SJCRH30 (cell line): ENCODE measurements at regions not wholly inside any gene's neighbourhood (a gene's known extent, or its start where the extent isn't known, plus 50 kb on each side); places are given as distances from the start of the nearest gene placed in this dataset.
A peak's percentile ranks its signal among the peaks of the same experiment; 100 is the strongest.

Source experiments
- DNase-seq, 2 experiments: peaks; one replicate each; pipeline ENCODE4 v3.0.0-alpha.2; 2015 to 2020
- H3K27ac ChIP-seq: fragments of 250-450 bp; sonication (Bioruptor Pico); 2 replicates; pipeline ENCODE4 v1.5.1; 2020; ENCODE audit warnings: mild to moderate bottlenecking, moderate library complexity
- H3K27me3 ChIP-seq: fragments of 250-450 bp; sonication (Bioruptor Pico); 2 replicates; pipeline ENCODE4 v1.5.1; 2020; ENCODE audit warnings: mild to moderate bottlenecking, moderate library complexity
- H3K36me3 ChIP-seq: fragments of 250-450 bp; sonication (Bioruptor Pico); 2 replicates; pipeline ENCODE4 v1.5.1; 2020; ENCODE audit warnings: mild to moderate bottlenecking, moderate library complexity
- H3K4me1 ChIP-seq: fragments of 250-450 bp; sonication (Bioruptor Pico); 2 replicates; pipeline ENCODE4 v1.5.1; 2020; ENCODE audit warnings: mild to moderate bottlenecking, moderate library complexity
- H3K4me3 ChIP-seq: fragments of 250-450 bp; sonication (Bioruptor Pico); 2 replicates; pipeline ENCODE4 v1.5.1; 2020; ENCODE audit warnings: mild to moderate bottlenecking, moderate library complexity
- H3K9me3 ChIP-seq: fragments of 250-450 bp; sonication (Bioruptor Pico); replicated peaks from 2 replicates; pipeline ENCODE4 v1.5.1; 2020; ENCODE audit warnings: mild to moderate bottlenecking, moderate library complexity

- Histone ChIP-seq H3K27me3 (peaks cover 2% of the 10 kb centered on the region; the same call in 1 of the 2 replicates), H3K9me3 (no peaks in the 10 kb centered on the region), H3K36me3 (no peaks in the 10 kb centered on the region), H3K4me1 (no peaks in the 10 kb centered on the region), H3K4me3 (no peak overlapping the region), H3K27ac (no peak overlapping the region)
- no peak for DNase-seq
Measured at GRCh38 chr4:14091966-14092365, 464.4 kb upstream of the BOD1L1 start.

- DNase-seq, result no peak
- Histone ChIP-seq H3K27me3 (peaks cover 5% of the 10 kb centered on the region; the same call in 1 of the 2 replicates), H3K27ac (no peak overlapping the region), H3K4me1 (no peaks in the 10 kb centered on the region), H3K36me3 (no peaks in the 10 kb centered on the region), H3K9me3 (no peaks in the 10 kb centered on the region), H3K4me3 (no peak overlapping the region)
Measured at GRCh38 chr4:14092741-14093140, 465.2 kb upstream of the BOD1L1 start.

- Histone ChIP-seq H3K27me3 (peaks cover 8% of the 10 kb centered on the region; the same call in 1 of the 2 replicates), H3K27ac (no peak overlapping the region), H3K4me3 (no peak overlapping the region), H3K4me1 (no peaks in the 10 kb centered on the region), H3K9me3 (no peaks in the 10 kb centered on the region), H3K36me3 (no peaks in the 10 kb centered on the region)
- DNase-seq, result no peak
Measured at GRCh38 chr4:14095831-14096230, 468.3 kb upstream of the BOD1L1 start.

GRCh38 chr4:14096396-14096965 is 469.0 kb upstream of the BOD1L1 start:
- Histone ChIP-seq H3K36me3 (no peaks in the 10 kb centered on the region), H3K4me3 (no peak overlapping the region), H3K27ac (no peak overlapping the region), H3K27me3 (peaks cover 9% of the 10 kb centered on the region; the same call in 1 of the 2 replicates), H3K4me1 (no peaks in the 10 kb centered on the region), H3K9me3 (no peaks in the 10 kb centered on the region)
- DNase-seq, result no peak

DNA sequence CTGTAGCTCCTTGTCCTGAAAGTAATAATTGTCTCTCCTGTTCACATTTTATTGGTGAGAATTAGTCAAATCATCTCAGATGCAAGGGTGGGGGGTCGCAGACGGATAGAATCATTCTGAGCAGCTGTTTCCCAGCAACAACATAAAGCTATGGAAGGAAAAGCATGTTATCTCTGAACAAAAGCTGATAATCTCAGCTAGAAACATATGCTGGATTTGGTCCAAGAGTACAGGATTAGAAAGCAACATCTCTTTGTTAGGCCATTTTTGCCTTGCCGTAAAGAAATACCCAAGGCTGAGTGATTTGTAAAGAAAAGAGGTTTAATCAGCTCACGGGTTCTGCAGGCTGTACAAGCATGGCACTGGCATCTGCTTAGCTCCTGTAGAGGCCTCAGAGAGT is 472.8 kb upstream of the BOD1L1 start:
- Histone ChIP-seq H3K4me3 (no peak overlapping the region), H3K27ac (no peak overlapping the region)

GRCh38 chr4:14110407-14110806 is 482.9 kb upstream of the BOD1L1 start:
- Histone ChIP-seq H3K9me3 (no peaks in the 10 kb centered on the region), H3K27me3 (no peaks in the 10 kb centered on the region), H3K27ac (no peak overlapping the region), H3K4me1 (no peaks in the 10 kb centered on the region), H3K36me3 (no peaks in the 10 kb centered on the region), H3K4me3 (no peak overlapping the region)
- DNase-seq, result no peak

More for the DNA sequence above, 472.8 kb upstream of the BOD1L1 start:
- H3K27me3 ChIP-seq, result peaks cover 14% of the 10 kb centered on the region; the same call in 1 of the 2 replicates
- DNase-seq, result no peak
- no peaks in the 10 kb centered on the region for H3K9me3 ChIP-seq
- H3K4me1 ChIP-seq, result no peaks in the 10 kb centered on the region
- no peaks in the 10 kb centered on the region for H3K36me3 ChIP-seq

DNA sequence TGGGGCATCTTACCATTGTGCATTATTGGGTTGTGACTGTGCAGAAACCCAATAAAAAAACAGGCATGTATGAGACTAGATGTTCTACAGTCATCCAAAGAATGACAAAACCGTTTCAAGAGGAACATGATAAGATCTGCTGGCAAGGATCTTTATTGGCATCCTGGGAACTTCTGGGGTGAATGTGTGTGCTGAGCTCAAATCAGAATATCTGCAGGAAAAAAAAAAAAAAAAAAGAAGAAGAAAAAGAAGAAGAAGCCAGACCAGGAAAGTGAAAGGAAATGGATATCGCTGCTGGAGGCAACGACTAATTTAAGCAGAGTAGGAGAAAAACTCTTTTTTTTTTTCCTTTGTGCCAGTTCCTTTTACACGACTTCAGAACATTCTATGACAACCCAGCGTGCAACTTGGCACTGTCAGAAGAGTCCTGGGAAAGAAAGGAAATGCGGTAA is 484.2 kb upstream of the BOD1L1 start:
- H3K9me3 ChIP-seq, result no peaks in the 10 kb centered on the region
- DNase-seq, result no peak
- no peaks in the 10 kb centered on the region for H3K27me3 ChIP-seq
- no peak overlapping the region for H3K27ac ChIP-seq
- H3K4me1 ChIP-seq, result no peaks in the 10 kb centered on the region
- no peak overlapping the region for H3K4me3 ChIP-seq
- H3K36me3 ChIP-seq, result no peaks in the 10 kb centered on the region

- DNase-seq, result peak in 1 of 2 experiments; percentile 4
- Histone ChIP-seq H3K4me3 (no peak overlapping the region), H3K9me3 (no peaks in the 10 kb centered on the region), H3K4me1 (no peaks in the 10 kb centered on the region), H3K36me3 (no peaks in the 10 kb centered on the region), H3K27ac (no peak overlapping the region), H3K27me3 (no peaks in the 10 kb centered on the region)
Measured at GRCh38 chr4:14115106-14115505, 487.6 kb upstream of the BOD1L1 start.

GRCh38 chr4:14117575-14118238 is 490.2 kb upstream of the BOD1L1 start:
- H3K9me3 ChIP-seq, result no peaks in the 10 kb centered on the region
- H3K4me1 ChIP-seq, result no peaks in the 10 kb centered on the region
- no peak for DNase-seq
- no peaks in the 10 kb centered on the region for H3K36me3 ChIP-seq
- no peak overlapping the region for H3K27ac ChIP-seq
- H3K27me3 ChIP-seq, result no peaks in the 10 kb centered on the region
- H3K4me3 ChIP-seq, result no peak overlapping the region

GRCh38 chr4:14124816-14125215 is 497.3 kb upstream of the BOD1L1 start:
- DNase-seq, result no peak
- no peaks in the 10 kb centered on the region for H3K36me3 ChIP-seq
- no peak overlapping the region for H3K4me3 ChIP-seq
- H3K4me1 ChIP-seq, result no peaks in the 10 kb centered on the region
- H3K27me3 ChIP-seq, result no peaks in the 10 kb centered on the region
- H3K27ac ChIP-seq, result no peak overlapping the region
- no peaks in the 10 kb centered on the region for H3K9me3 ChIP-seq

- DNase-seq, result no peak
- Histone ChIP-seq H3K36me3 (no peaks in the 10 kb centered on the region), H3K9me3 (no peaks in the 10 kb centered on the region), H3K4me1 (no peaks in the 10 kb centered on the region), H3K27ac (no peak overlapping the region), H3K27me3 (no peaks in the 10 kb centered on the region), H3K4me3 (no peak overlapping the region)
Measured at GRCh38 chr4:14125375-14126129, 498.0 kb upstream of the BOD1L1 start.

- Histone ChIP-seq H3K27me3 (peaks cover 4% of the 10 kb centered on the region; the same call in 1 of the 2 replicates), H3K9me3 (no peaks in the 10 kb centered on the region), H3K4me1 (no peaks in the 10 kb centered on the region), H3K27ac (no peak overlapping the region), H3K4me3 (no peak overlapping the region), H3K36me3 (no peaks in the 10 kb centered on the region)
- no peak for DNase-seq
Measured at GRCh38 chr4:14130551-14130950, 503.0 kb upstream of the BOD1L1 start.

- Histone ChIP-seq H3K27ac (no peak overlapping the region), H3K4me1 (no peaks in the 10 kb centered on the region), H3K27me3 (peaks cover 4% of the 10 kb centered on the region; the same call in 1 of the 2 replicates), H3K4me3 (no peak overlapping the region), H3K9me3 (no peaks in the 10 kb centered on the region), H3K36me3 (no peaks in the 10 kb centered on the region)
- DNase-seq, result no peak
Measured at GRCh38 chr4:14131335-14131734, 503.8 kb upstream of the BOD1L1 start.

DNA sequence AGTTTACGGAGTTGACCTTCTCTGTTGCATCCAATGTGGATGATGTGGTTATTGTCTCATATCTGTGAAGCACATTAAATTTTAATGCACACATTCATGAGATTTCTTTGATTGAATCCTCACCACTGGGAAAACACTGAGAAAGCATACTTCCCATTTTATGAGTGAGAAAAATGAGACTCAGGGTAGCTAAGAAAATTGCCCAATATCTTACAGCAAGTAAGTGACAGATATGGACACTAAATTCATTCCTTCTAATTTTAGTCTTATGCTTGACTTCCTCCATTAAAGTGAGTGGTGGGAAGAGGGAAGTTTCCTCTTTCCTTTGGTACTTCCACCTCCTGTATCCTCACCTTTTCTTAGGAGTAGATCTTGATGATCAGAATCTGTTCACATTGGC is 504.8 kb upstream of the BOD1L1 start:
- H3K4me1 ChIP-seq, result no peaks in the 10 kb centered on the region
- H3K27ac ChIP-seq, result no peak overlapping the region
- no peaks in the 10 kb centered on the region for H3K36me3 ChIP-seq

GRCh38 chr4:14138106-14138505 is 510.6 kb upstream of the BOD1L1 start:
- Histone ChIP-seq H3K27me3 (peaks cover 4% of the 10 kb centered on the region; the same call in 1 of the 2 replicates), H3K4me3 (no peak overlapping the region), H3K27ac (no peak overlapping the region), H3K4me1 (no peaks in the 10 kb centered on the region), H3K36me3 (no peaks in the 10 kb centered on the region), H3K9me3 (no peaks in the 10 kb centered on the region)
- no peak for DNase-seq

More for the DNA sequence above, 504.8 kb upstream of the BOD1L1 start:
- DNase-seq, result no peak
- no peak overlapping the region for H3K4me3 ChIP-seq
- no peaks in the 10 kb centered on the region for H3K9me3 ChIP-seq
- H3K27me3 ChIP-seq, result peaks cover 4% of the 10 kb centered on the region; the same call in 1 of the 2 replicates
